A549 (cell line): ENCODE measurements at regions not wholly inside any gene's neighbourhood (a gene's known extent, or its start where the extent isn't known, plus 50 kb on each side); places are given as distances from the start of the nearest gene placed in this dataset.

ENCODE experiments used
- ATAC-seq, 2 experiments: fragments of 200-7000 bp in 1 of 2; fragments of >200 bp in 1 of 2; cut with Nextera tagmentation in 1 of 2; cut with Tn5 transposase in 1 of 2; 3 replicates each; pipeline versions ENCODE4 v1.8.0 to v1.9.1; 2018 to 2020; ENCODE audit warnings: mild to moderate bottlenecking in 1 of 2, moderate library complexity in 1 of 2
- CTCF ChIA-PET: fragments of 300-600 bp; sonication (Branson Sonifier 250); formaldehyde crosslinking; extraction: SDS; loops from one replicate; lab custom pipeline; 2021; ENCODE audit warnings: antibody characterized with exemption, inconsistent platforms; lab: Yijun Ruan, JAX
- POLR2A ChIA-PET: fragments of 350-600 bp; formaldehyde crosslinking; extraction: SDS; loops from one replicate; lab custom pipeline; 2021; ENCODE audit warnings: antibody characterized with exemption, inconsistent platforms; lab: Yijun Ruan, JAX
- DNase-seq, 2 experiments: peaks; one replicate each; pipeline versions ENCODE4 v3.0.0 to v3.0.0-alpha.2; 2011 to 2016; ENCODE audit warnings: low read depth in 1 of 2, low spot score in 1 of 2
- FAIRE-seq: peaks from 2 replicates; lab custom pipeline; 2011; peaks lifted over from hg19 to GRCh38; lab: Jason Lieb, UNC
- H3K27ac ChIP-seq, 2 experiments: fragments of >200 bp; sonication (Bioruptor Twin); formaldehyde crosslinking; 3 replicates each; pipeline ENCODE4 v1.5.1; 2016 to 2017
- H3K4me1 ChIP-seq: fragments of >200 bp; sonication (Bioruptor Twin); formaldehyde crosslinking; 3 replicates; pipeline ENCODE4 v1.6.1; 2016
- H3K4me2 ChIP-seq: fragments of >200 bp; sonication (Bioruptor Twin); formaldehyde crosslinking; 3 replicates; pipeline ENCODE4 v1.6.1; 2016
- H3K4me3 ChIP-seq: fragments of >200 bp; sonication (Bioruptor Twin); formaldehyde crosslinking; 3 replicates; pipeline ENCODE4 v1.5.1; 2016
- H3K9me3 ChIP-seq: fragments of >200 bp; sonication (Bioruptor Twin); formaldehyde crosslinking; 3 replicates; pipeline ENCODE4 v1.6.1; 2016
- BHLHE40 ChIP-seq: IDR thresholded peaks from 2 replicates; pipeline ENCODE4 v1.6.1; 2012; ENCODE audit warnings: low read depth, low read length, inconsistent platforms
- CEBPB ChIP-seq, 2 experiments: fragments of >200 bp in 1 of 2; sonication (Bioruptor Twin) in 1 of 2; formaldehyde crosslinking in 1 of 2; IDR thresholded peaks; 2 replicates each; pipeline ENCODE4 v1.6.1; 2012 to 2016
- CHD2 ChIP-seq: fragments of 150-350 bp; IDR thresholded peaks from 2 replicates; pipeline ENCODE4 v1.6.1; 2014; ENCODE audit warnings: low read length; ENCODE audit not compliant: partially characterized antibody
- CTCF ChIP-seq: fragments of >200 bp; sonication (Bioruptor Twin); formaldehyde crosslinking; IDR thresholded peaks from 3 replicates; pipeline ENCODE4 v1.5.1; 2016
- EHF ChIP-seq: fragments of 250-450 bp; sonication (Bioruptor Pico); IDR thresholded peaks from 2 replicates; pipeline ENCODE4 v1.5.0; 2020; ENCODE audit warnings: mild to moderate bottlenecking
- EHMT2 ChIP-seq: fragments of 200-600 bp; sonication (generic); IDR thresholded peaks from 2 replicates; pipeline ENCODE4 v1.6.1; 2016; ENCODE audit warnings: antibody characterized with exemption, low read depth, mild to moderate bottlenecking, moderate library complexity
- ELK1 ChIP-seq: fragments of 150-350 bp; IDR thresholded peaks from 2 replicates; pipeline ENCODE4 v1.6.1; 2014; ENCODE audit warnings: low read depth, mild to moderate bottlenecking, low read length
- EP300 ChIP-seq, 2 experiments: fragments of >200 bp; sonication (Bioruptor Twin); formaldehyde crosslinking; IDR thresholded peaks; 2 replicates in 1 of 2; 3 replicates in 1 of 2; pipeline ENCODE4 v1.6.1; 2016 to 2017
- FOXS1 ChIP-seq: fragments of 250-450 bp; sonication (Bioruptor Pico); IDR thresholded peaks from 2 replicates; pipeline ENCODE4 v1.5.0; 2020; ENCODE audit warnings: mild to moderate bottlenecking, moderate library complexity
- HDAC2 ChIP-seq: fragments of 200-600 bp; sonication (generic); IDR thresholded peaks from 2 replicates; pipeline ENCODE4 v1.6.1; 2016
- HES2 ChIP-seq: fragments of >200 bp; sonication (Bioruptor Twin); formaldehyde crosslinking; IDR thresholded peaks from 2 replicates; pipeline ENCODE4 v1.6.1; 2016
- HMGXB4 ChIP-seq: fragments of 250-450 bp; sonication (Bioruptor Pico); IDR thresholded peaks from 2 replicates; pipeline ENCODE4 v1.5.0; 2021; ENCODE audit warnings: mild to moderate bottlenecking, moderate library complexity, borderline replicate concordance
- HOXB5 ChIP-seq: fragments of 250-450 bp; sonication (Bioruptor Pico); IDR thresholded peaks from 2 replicates; pipeline ENCODE4 v1.5.0; 2020; ENCODE audit warnings: mild to moderate bottlenecking, moderate library complexity
- MAX ChIP-seq: IDR thresholded peaks from 2 replicates; pipeline ENCODE4 v1.6.1; 2012
- MAZ ChIP-seq: fragments of 150-350 bp; IDR thresholded peaks from 2 replicates; pipeline ENCODE4 v1.6.1; 2014; ENCODE audit warnings: antibody characterized with exemption, low read depth, low read length, borderline replicate concordance
- MYC ChIP-seq: IDR thresholded peaks from 2 replicates; pipeline ENCODE4 v1.6.1; 2012; ENCODE audit warnings: mild to moderate bottlenecking, inconsistent platforms, low read length, improper control_type of control experiment, borderline replicate concordance
- NPAS2 ChIP-seq: fragments of 250-450 bp; sonication (Bioruptor Pico); IDR thresholded peaks from 2 replicates; pipeline ENCODE4 v1.8.0; 2022; ENCODE audit warnings: mild to moderate bottlenecking, moderate library complexity, borderline replicate concordance
- PHF8 ChIP-seq: fragments of 200-600 bp; sonication (generic); IDR thresholded peaks from 2 replicates; pipeline ENCODE4 v1.6.1; 2016; ENCODE audit warnings: low read depth, mild to moderate bottlenecking, antibody characterized with exemption, moderate library complexity, borderline replicate concordance
- POLR2A ChIP-seq: IDR thresholded peaks from 2 replicates; pipeline ENCODE4 v1.6.1; 2012; ENCODE audit warnings: mild to moderate bottlenecking, low read length
- RAD21 ChIP-seq, 2 experiments: fragments of >200 bp in 1 of 2; sonication (Bioruptor Twin) in 1 of 2; formaldehyde crosslinking in 1 of 2; IDR thresholded peaks in 1 of 2; conservative IDR thresholded peaks in 1 of 2; 2 replicates in 1 of 2; 3 replicates in 1 of 2; pipeline ENCODE4 v1.6.1; 2012 to 2018; ENCODE audit warnings: inconsistent platforms in 1 of 2
- RFX5 ChIP-seq: fragments of 450-650 bp; IDR thresholded peaks from 2 replicates; pipeline ENCODE4 v1.7.1; 2014; ENCODE audit warnings: antibody characterized with exemption, mild to moderate bottlenecking, moderate library complexity
- RNF2 ChIP-seq: fragments of 200-600 bp; sonication (generic); IDR thresholded peaks from 2 replicates; pipeline ENCODE4 v1.6.1; 2016; ENCODE audit warnings: low read depth, mild to moderate bottlenecking, antibody characterized with exemption, moderate library complexity, borderline replicate concordance
- SMC3 ChIP-seq: fragments of >200 bp; sonication (Bioruptor Twin); formaldehyde crosslinking; IDR thresholded peaks from 3 replicates; pipeline ENCODE4 v1.6.1; 2018; ENCODE audit warnings: inconsistent platforms
- SREBF2 ChIP-seq: fragments of 450-650 bp; IDR thresholded peaks from 2 replicates; pipeline ENCODE4 v1.6.1; 2014; ENCODE audit warnings: mild to moderate bottlenecking, moderate library complexity
- TFCP2L1 ChIP-seq: fragments of 250-450 bp; sonication (Bioruptor Pico); IDR thresholded peaks from 2 replicates; pipeline ENCODE4 v1.5.0; 2021; ENCODE audit warnings: mild to moderate bottlenecking
- WGBS: methylation state at CpG from one replicate; pipeline ENCODE4 v1.1.6; 2017; ENCODE audit errors: missing lambda C conversion rate; 5-methylcytosine and 5-hydroxymethylcytosine counted together

GRCh38 chr4:187127456-187127855 is 403.8 kb upstream of the FAT1 start:
- ChIA-PET POLR2A (no interaction called here), CTCF (no interaction called here)
- FAIRE-seq (no peak), DNase-seq (no peak), ATAC-seq (no peak)
- Histone ChIP-seq H3K9me3 (no peaks in the 10 kb centered on the region), H3K4me3 (no peak overlapping the region), H3K27ac (no peak overlapping the region), H3K4me1 (no peaks in the 10 kb centered on the region), H3K4me2 (no peak overlapping the region)
- WGBS = 35% methylated on average over 3 of the region's 3 CpGs
- TF ChIP-seq EHMT2 (no peak), PHF8 (no peak), ELK1 (no peak), MAX (no peak), CHD2 (no peak), MYC (no peak), TFCP2L1 (no peak), CTCF (no peak), RFX5 (no peak), RAD21 (conservative IDR thresholded peaks at IDR 0.05 in 1 of 2, IDR thresholded peaks at IDR 0.05 in 1 of 2) (no peak), HES2 (no peak), HOXB5 (CRISPR knock-in tag) (no peak), BHLHE40 (no peak), POLR2A (no peak), EP300 (IDR thresholded peaks at IDR 0.05) (no peak), SREBF2 (no peak), CEBPB (IDR thresholded peaks at IDR 0.05) (no peak)

- DNase-seq (no peak), ATAC-seq (no peak), FAIRE-seq (no peak)
- no peaks in the 10 kb centered on the region for H3K9me3 ChIP-seq
- no peak overlapping the region for H3K4me2 ChIP-seq
- TF ChIP-seq MAX = no peak
- TF ChIP-seq EHF (CRISPR knock-in tag) = no peak
- TF ChIP-seq HMGXB4 (CRISPR knock-in tag) = no peak
- no peak for TF ChIP-seq ELK1
- no peak for TF ChIP-seq RNF2
- no peak for TF ChIP-seq NPAS2 (CRISPR knock-in tag)
- no peak for TF ChIP-seq CEBPB (IDR thresholded peaks at IDR 0.05)
- TF ChIP-seq HDAC2 = no peak
- TF ChIP-seq MAZ = no peak
- no peak for TF ChIP-seq SMC3
- no peak for TF ChIP-seq FOXS1 (CRISPR knock-in tag)
- no peak overlapping the region for H3K4me3 ChIP-seq
- no peak overlapping the region for H3K27ac ChIP-seq
- WGBS = 80% methylated on average over 10 of the region's 11 CpGs
- POLR2A ChIA-PET = no interaction called here
- H3K4me1 ChIP-seq = no peaks in the 10 kb centered on the region
- CTCF ChIA-PET = no interaction called here
These were observed 404.6 kb upstream of the FAT1 start for GRCh38 chr4:187128222-187128621.
